ENCODE measurements at regions not wholly inside any gene's neighbourhood (a gene's known extent, or its start where the extent isn't known, plus 50 kb on each side); places are given as distances from the start of the nearest gene placed in this dataset.
"Not testable (repeated sequence)": the region's sequence is repeated elsewhere in the genome, so short reads cannot be mapped to it uniquely, and the experiment has no call there.

GRCh38 chr6:144467172-144467762, 182.1 kb downstream of the UTRN start:
- peaks cover 15% of the 10 kb centered on the region for H3K4me1 ChIP-seq (ENCODE audit: control insufficient read depth, insufficient read depth, low read length)
- no peak overlapping the region for H3K9ac ChIP-seq (ENCODE audit: low read depth, low read length)
- H3K4me3 ChIP-seq (ENCODE audit: low read depth, low read length): no peak overlapping the region
- H3K36me3 ChIP-seq (ENCODE audit: control insufficient read depth, insufficient read depth, low read length): peaks cover 18% of the 10 kb centered on the region
- no peaks in the 10 kb centered on the region for H3K27me3 ChIP-seq (ENCODE audit: control insufficient read depth, insufficient read depth, low read length)
- no peaks in the 10 kb centered on the region for H3K9me3 ChIP-seq (ENCODE audit: control insufficient read depth, insufficient read depth, low read length)
- peak overlapping the region; percentile 33 for H3K27ac ChIP-seq (ENCODE audit: low read depth, low read length)

- Histone ChIP-seq H3K9me3 (ENCODE audit: control insufficient read depth, insufficient read depth, low read length) (no peaks in the 10 kb centered on the region), H3K4me3 (ENCODE audit: low read depth, low read length) (no peak overlapping the region), H3K4me1 (ENCODE audit: control insufficient read depth, insufficient read depth, low read length) (peaks cover 15% of the 10 kb centered on the region), H3K27ac (ENCODE audit: low read depth, low read length) (no peak overlapping the region), H3K9ac (ENCODE audit: low read depth, low read length) (no peak overlapping the region), H3K27me3 (ENCODE audit: control insufficient read depth, insufficient read depth, low read length) (no peaks in the 10 kb centered on the region), H3K36me3 (ENCODE audit: control insufficient read depth, insufficient read depth, low read length) (peaks cover 16% of the 10 kb centered on the region; the same call in 1 of the 2 replicates)
These were observed 182.8 kb downstream of the UTRN start for GRCh38 chr6:144467921-144468320.

- Histone ChIP-seq H3K4me1 (ENCODE audit: control insufficient read depth, insufficient read depth, low read length) (peaks cover 15% of the 10 kb centered on the region), H3K9me3 (ENCODE audit: control insufficient read depth, insufficient read depth, low read length) (no peaks in the 10 kb centered on the region), H3K4me3 (ENCODE audit: low read depth, low read length) (no peak overlapping the region), H3K9ac (ENCODE audit: low read depth, low read length) (no peak overlapping the region), H3K27me3 (ENCODE audit: control insufficient read depth, insufficient read depth, low read length) (no peaks in the 10 kb centered on the region), H3K27ac (ENCODE audit: low read depth, low read length) (no peak overlapping the region), H3K36me3 (ENCODE audit: control insufficient read depth, insufficient read depth, low read length) (peaks cover 16% of the 10 kb centered on the region; the same call in 1 of the 2 replicates)
These were observed 183.6 kb downstream of the UTRN start for GRCh38 chr6:144468709-144469108.

GRCh38 chr6:144469144-144469575, 184.0 kb downstream of the UTRN start:
- Histone ChIP-seq H3K4me3 (ENCODE audit: low read depth, low read length) (no peak overlapping the region), H3K36me3 (ENCODE audit: control insufficient read depth, insufficient read depth, low read length) (peaks cover 18% of the 10 kb centered on the region), H3K9ac (ENCODE audit: low read depth, low read length) (no peak overlapping the region), H3K9me3 (ENCODE audit: control insufficient read depth, insufficient read depth, low read length) (no peaks in the 10 kb centered on the region), H3K27me3 (ENCODE audit: control insufficient read depth, insufficient read depth, low read length) (no peaks in the 10 kb centered on the region), H3K4me1 (ENCODE audit: control insufficient read depth, insufficient read depth, low read length) (peaks cover 15% of the 10 kb centered on the region), H3K27ac (ENCODE audit: low read depth, low read length) (no peak overlapping the region)

GRCh38 chr6:144470201-144470600, 185.1 kb downstream of the UTRN start:
- H3K27ac ChIP-seq (ENCODE audit: low read depth, low read length); H3K4me3 ChIP-seq (ENCODE audit: low read depth, low read length): not testable (repeated sequence)

GRCh38 chr6:144471986-144472385, 186.9 kb downstream of the UTRN start:
- H3K36me3 ChIP-seq (ENCODE audit: control insufficient read depth, insufficient read depth, low read length): peaks cover 28% of the 10 kb centered on the region
- H3K9ac ChIP-seq (ENCODE audit: low read depth, low read length): no peak overlapping the region
- H3K9me3 ChIP-seq (ENCODE audit: control insufficient read depth, insufficient read depth, low read length): no peaks in the 10 kb centered on the region
- H3K4me3 ChIP-seq (ENCODE audit: low read depth, low read length): no peak overlapping the region
- peaks cover 12% of the 10 kb centered on the region for H3K4me1 ChIP-seq (ENCODE audit: control insufficient read depth, insufficient read depth, low read length)
- no peak overlapping the region for H3K27ac ChIP-seq (ENCODE audit: low read depth, low read length)
- H3K27me3 ChIP-seq (ENCODE audit: control insufficient read depth, insufficient read depth, low read length): no peaks in the 10 kb centered on the region

More at GRCh38 chr6:144470201-144470600, 185.1 kb downstream of the UTRN start:
- not testable (repeated sequence) for H3K27me3 ChIP-seq (ENCODE audit: control insufficient read depth, insufficient read depth, low read length); H3K9me3 ChIP-seq (ENCODE audit: control insufficient read depth, insufficient read depth, low read length); H3K9ac ChIP-seq (ENCODE audit: low read depth, low read length)
- Histone ChIP-seq H3K36me3 (ENCODE audit: control insufficient read depth, insufficient read depth, low read length) (peaks cover 26% of the 10 kb centered on the region), H3K4me1 (ENCODE audit: control insufficient read depth, insufficient read depth, low read length) (peaks cover 15% of the 10 kb centered on the region)

GRCh38 chr6:144474290-144474689, 189.2 kb downstream of the UTRN start:
- Histone ChIP-seq H3K4me3 (ENCODE audit: low read depth, low read length) (no peak overlapping the region), H3K4me1 (ENCODE audit: control insufficient read depth, insufficient read depth, low read length) (no peaks in the 10 kb centered on the region), H3K27me3 (ENCODE audit: control insufficient read depth, insufficient read depth, low read length) (no peaks in the 10 kb centered on the region), H3K9ac (ENCODE audit: low read depth, low read length) (no peak overlapping the region), H3K27ac (ENCODE audit: low read depth, low read length) (no peak overlapping the region), H3K36me3 (ENCODE audit: control insufficient read depth, insufficient read depth, low read length) (peaks cover 27% of the 10 kb centered on the region), H3K9me3 (ENCODE audit: control insufficient read depth, insufficient read depth, low read length) (no peaks in the 10 kb centered on the region)

GRCh38 chr6:144474904-144475303, 189.8 kb downstream of the UTRN start:
- Histone ChIP-seq H3K9ac (ENCODE audit: low read depth, low read length) (no peak overlapping the region), H3K36me3 (ENCODE audit: control insufficient read depth, insufficient read depth, low read length) (peaks cover 31% of the 10 kb centered on the region), H3K9me3 (ENCODE audit: control insufficient read depth, insufficient read depth, low read length) (no peaks in the 10 kb centered on the region), H3K27ac (ENCODE audit: low read depth, low read length) (no peak overlapping the region), H3K27me3 (ENCODE audit: control insufficient read depth, insufficient read depth, low read length) (no peaks in the 10 kb centered on the region), H3K4me1 (ENCODE audit: control insufficient read depth, insufficient read depth, low read length) (no peaks in the 10 kb centered on the region), H3K4me3 (ENCODE audit: low read depth, low read length) (no peak overlapping the region)

- Histone ChIP-seq H3K4me1 (ENCODE audit: control insufficient read depth, insufficient read depth, low read length) (no peaks in the 10 kb centered on the region), H3K36me3 (ENCODE audit: control insufficient read depth, insufficient read depth, low read length) (peaks cover 36% of the 10 kb centered on the region), H3K27me3 (ENCODE audit: control insufficient read depth, insufficient read depth, low read length) (no peaks in the 10 kb centered on the region), H3K4me3 (ENCODE audit: low read depth, low read length) (no peak overlapping the region), H3K9me3 (ENCODE audit: control insufficient read depth, insufficient read depth, low read length) (no peaks in the 10 kb centered on the region), H3K27ac (ENCODE audit: low read depth, low read length) (no peak overlapping the region), H3K9ac (ENCODE audit: low read depth, low read length) (no peak overlapping the region)
These were observed 190.3 kb downstream of the UTRN start for GRCh38 chr6:144475411-144475810.

GRCh38 chr6:144476286-144476685, 191.2 kb downstream of the UTRN start:
- H3K9me3 ChIP-seq (ENCODE audit: control insufficient read depth, insufficient read depth, low read length): no peaks in the 10 kb centered on the region
- H3K27ac ChIP-seq (ENCODE audit: low read depth, low read length): no peak overlapping the region
- H3K4me3 ChIP-seq (ENCODE audit: low read depth, low read length): no peak overlapping the region
- H3K4me1 ChIP-seq (ENCODE audit: control insufficient read depth, insufficient read depth, low read length): no peaks in the 10 kb centered on the region
- H3K9ac ChIP-seq (ENCODE audit: low read depth, low read length): no peak overlapping the region
- H3K27me3 ChIP-seq (ENCODE audit: control insufficient read depth, insufficient read depth, low read length): no peaks in the 10 kb centered on the region
- peaks cover 41% of the 10 kb centered on the region for H3K36me3 ChIP-seq (ENCODE audit: control insufficient read depth, insufficient read depth, low read length)

- Histone ChIP-seq H3K9me3 (ENCODE audit: control insufficient read depth, insufficient read depth, low read length) (no peaks in the 10 kb centered on the region), H3K27ac (ENCODE audit: low read depth, low read length) (no peak overlapping the region), H3K4me3 (ENCODE audit: low read depth, low read length) (no peak overlapping the region), H3K4me1 (ENCODE audit: control insufficient read depth, insufficient read depth, low read length) (no peaks in the 10 kb centered on the region), H3K27me3 (ENCODE audit: control insufficient read depth, insufficient read depth, low read length) (no peaks in the 10 kb centered on the region), H3K9ac (ENCODE audit: low read depth, low read length) (no peak overlapping the region), H3K36me3 (ENCODE audit: control insufficient read depth, insufficient read depth, low read length) (peaks cover 35% of the 10 kb centered on the region)
These were observed 192.3 kb downstream of the UTRN start for GRCh38 chr6:144477396-144477795.

Data from HUES48 (cell line).